Esophagus squamous epithelium (tissue), 4 donors: ENCODE measurements at regions not wholly inside any gene's neighbourhood (a gene's known extent, or its start where the extent isn't known, plus 50 kb on each side); places are given as distances from the start of the nearest gene placed in this dataset.

Experiments
- POLR2A ChIP-seq, 4 donors: fragments of 450-650 bp; IDR thresholded peaks; one replicate each; pipeline ENCODE4 v1.6.1; 2017; ENCODE audit warnings: antibody characterized with exemption in 4 of 4, mild to moderate bottlenecking in 4 of 4, moderate library complexity in 3 of 4
- TF ChIP-seq, protein P1 (sequence below), 6 experiments: fragments of 450-650 bp in 4 of 6; fragments of 200-600 bp in 2 of 6; sonication (generic) in 2 of 6; IDR thresholded peaks; one replicate each; pipeline ENCODE4 v1.5.1; 2016 to 2019; ENCODE audit warnings: antibody characterized with exemption in 6 of 6, mild to moderate bottlenecking in 4 of 6, moderate library complexity in 4 of 6

DNA sequence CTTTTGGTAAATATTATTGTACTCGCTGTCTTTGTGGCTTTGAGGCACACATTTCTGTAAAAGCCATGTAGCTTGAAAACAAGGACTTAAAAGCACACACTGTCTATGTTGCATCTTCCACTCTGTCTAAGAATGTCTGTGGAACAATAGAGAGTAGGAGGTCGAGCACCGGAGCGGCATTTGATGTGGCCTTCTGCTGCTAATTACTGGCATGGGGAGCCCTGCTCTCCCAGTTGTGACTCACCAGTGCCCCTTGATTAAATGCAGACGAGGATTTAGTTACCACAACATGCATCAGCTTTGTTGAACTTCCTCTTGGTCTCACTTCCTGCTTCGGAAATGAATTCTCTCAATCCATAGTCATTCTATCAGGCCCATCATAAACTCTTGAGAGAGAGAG is 680.7 kb upstream of the SLC35B3 start:
- TF ChIP-seq, protein P1, sequence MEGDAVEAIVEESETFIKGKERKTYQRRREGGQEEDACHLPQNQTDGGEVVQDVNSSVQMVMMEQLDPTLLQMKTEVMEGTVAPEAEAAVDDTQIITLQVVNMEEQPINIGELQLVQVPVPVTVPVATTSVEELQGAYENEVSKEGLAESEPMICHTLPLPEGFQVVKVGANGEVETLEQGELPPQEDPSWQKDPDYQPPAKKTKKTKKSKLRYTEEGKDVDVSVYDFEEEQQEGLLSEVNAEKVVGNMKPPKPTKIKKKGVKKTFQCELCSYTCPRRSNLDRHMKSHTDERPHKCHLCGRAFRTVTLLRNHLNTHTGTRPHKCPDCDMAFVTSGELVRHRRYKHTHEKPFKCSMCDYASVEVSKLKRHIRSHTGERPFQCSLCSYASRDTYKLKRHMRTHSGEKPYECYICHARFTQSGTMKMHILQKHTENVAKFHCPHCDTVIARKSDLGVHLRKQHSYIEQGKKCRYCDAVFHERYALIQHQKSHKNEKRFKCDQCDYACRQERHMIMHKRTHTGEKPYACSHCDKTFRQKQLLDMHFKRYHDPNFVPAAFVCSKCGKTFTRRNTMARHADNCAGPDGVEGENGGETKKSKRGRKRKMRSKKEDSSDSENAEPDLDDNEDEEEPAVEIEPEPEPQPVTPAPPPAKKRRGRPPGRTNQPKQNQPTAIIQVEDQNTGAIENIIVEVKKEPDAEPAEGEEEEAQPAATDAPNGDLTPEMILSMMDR (IDR thresholded peaks at IDR 0.05), result no peak
- TF ChIP-seq POLR2A (IDR thresholded peaks at IDR 0.05), result no peak
